Stimulated activated CD8-positive, alpha-beta memory T cell treated with anti-CD3 and anti-CD28 coated beads, Interleukin-12 subunit alpha, Interleukin-12 subunit beta, amount 100 ng/mL, for 4 hours (primary cell): ENCODE measurements at regions not wholly inside any gene's neighbourhood (a gene's known extent, or its start where the extent isn't known, plus 50 kb on each side); places are given as distances from the start of the nearest gene placed in this dataset.

ENCODE experiments used
- DNase-seq: peaks from one replicate; pipeline ENCODE4 v3.0.0-alpha.2; 2020; ENCODE audit warnings: low read depth

- DNase-seq = no peak
Observed at GRCh38 chr16:79265196-79265595, 335.3 kb downstream of the MAF start.

- no peak for DNase-seq
Observed at GRCh38 chr16:79264237-79265109, 336.1 kb downstream of the MAF start.

DNA sequence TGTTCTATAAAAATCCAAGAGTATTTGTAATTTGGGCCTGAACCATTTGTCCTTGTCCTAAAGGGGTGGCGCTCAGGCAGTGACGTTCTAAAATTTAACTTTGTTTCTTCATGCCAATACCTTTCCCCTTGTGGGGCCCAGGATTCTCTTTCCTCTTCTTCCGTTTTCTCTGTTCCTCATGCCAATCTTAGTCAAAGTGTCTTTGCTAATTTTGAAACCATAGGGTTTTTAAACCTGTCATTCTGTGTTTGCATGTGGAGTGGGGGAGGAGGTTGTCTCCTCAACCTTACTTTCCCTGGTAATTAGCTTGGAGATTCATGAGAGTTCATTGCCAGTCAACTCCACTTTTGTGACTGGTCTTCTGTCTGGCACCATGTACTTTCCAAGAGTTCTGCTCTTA, 337.1 kb downstream of the MAF start:
- DNase-seq = no peak
